Kidney (tissue), 13 donors: ENCODE measurements at regions not wholly inside any gene's neighbourhood (a gene's known extent, or its start where the extent isn't known, plus 50 kb on each side); places are given as distances from the start of the nearest gene placed in this dataset.

Experiments used
- DNase-seq, 5 donors: peaks; one replicate each; pipeline ENCODE4 v3.0.0-alpha.2; 2013 to 2020
- FAIRE-seq: peaks from 2 replicates; lab custom pipeline; 2012; peaks lifted over from hg19 to GRCh38; lab: Jason Lieb, UNC
- H3K27ac ChIP-seq, 2 donors: one replicate each; pipeline ENCODE4 v1.7.0; 2013; ENCODE audit warnings: low read depth in 2 of 2, low read length in 2 of 2, inconsistent platforms in 1 of 2
- H3K27me3 ChIP-seq: one replicate; pipeline ENCODE4 v1.7.1; 2013; ENCODE audit warnings: low read length, inconsistent platforms; ENCODE audit not compliant: control insufficient read depth, insufficient read depth
- H3K36me3 ChIP-seq, 3 donors: one replicate each; pipeline versions ENCODE4 v1.7.0 to v1.7.1; 2013; ENCODE audit warnings: low read length in 3 of 3, control low read depth in 1 of 3, inconsistent platforms in 1 of 3; ENCODE audit not compliant: insufficient read depth in 3 of 3, control insufficient read depth in 2 of 3
- H3K4me1 ChIP-seq, 3 donors: one replicate each; pipeline versions ENCODE4 v1.7.0 to v1.7.1; 2013; ENCODE audit warnings: low read length in 3 of 3, inconsistent platforms in 1 of 3, low read depth in 1 of 3; ENCODE audit not compliant: control insufficient read depth in 2 of 3, insufficient read depth in 2 of 3
- H3K4me3 ChIP-seq, 3 donors: one replicate each; pipeline versions ENCODE4 v1.7.0 to v1.8.1; 2013; ENCODE audit warnings: low read length in 3 of 3, control low read depth in 1 of 3, inconsistent platforms in 1 of 3
- H3K9ac ChIP-seq, 3 donors: one replicate each; pipeline versions ENCODE4 v1.7.0 to v1.7.1; 2013; ENCODE audit warnings: low read length in 3 of 3, control low read depth in 1 of 3, inconsistent platforms in 1 of 3
- H3K9me3 ChIP-seq, 3 donors: one replicate each; pipeline versions ENCODE4 v1.7.0 to v1.7.1; 2013; ENCODE audit warnings: low read length in 3 of 3, control low read depth in 1 of 3, inconsistent platforms in 1 of 3; ENCODE audit not compliant: control insufficient read depth in 2 of 3, insufficient read depth in 1 of 3
- CTCF ChIP-seq: IDR thresholded peaks from 3 replicates; pipeline ENCODE4 v1.5.1; 2012; ENCODE audit warnings: mild to moderate bottlenecking, moderate library complexity, borderline replicate concordance; ENCODE audit not compliant: insufficient read depth; ENCODE audit errors: extremely low read depth
- intact Hi-C: fragments of 100-400 bp; cut with DNase I; formaldehyde crosslinking; loops from one replicate; pipeline ENCODE4 v1.11.1; 2022
- donor health status: control.
- donor health status: control.
- donor health status: control.
- donor health status: control.
- donor health status: control.
- donor health status: DM: yes; HTN: yes; CAD: no.
- donor health status: Normal renal cell carcinoma (clear cell type).

GRCh38 chr4:24413311-24413784, 171.0 kb downstream of the DHX15 start:
- Histone ChIP-seq H3K9ac (no peak overlapping the region), H3K4me3 (no peak overlapping the region), H3K27ac (no peak overlapping the region), H3K27me3 (no peaks in the 10 kb centered on the region), H3K4me1 (no peaks in the 10 kb centered on the region), H3K36me3 (no peaks in the 10 kb centered on the region), H3K9me3 (no peaks in the 10 kb centered on the region)
- intact Hi-C loops: no loop called here
- TF ChIP-seq CTCF: no peak
- FAIRE-seq: no peak
- no peak for DNase-seq

- no peak for TF ChIP-seq CTCF
- no peaks in the 10 kb centered on the region for H3K9me3 ChIP-seq
- FAIRE-seq (no peak), DNase-seq (no peak)
- no peaks in the 10 kb centered on the region for H3K4me1 ChIP-seq
- no peak overlapping the region for H3K4me3 ChIP-seq
- intact Hi-C loops: no loop called here
- no peak overlapping the region for H3K27ac ChIP-seq
- no peaks in the 10 kb centered on the region for H3K36me3 ChIP-seq
- no peak overlapping the region for H3K9ac ChIP-seq
- no peaks in the 10 kb centered on the region for H3K27me3 ChIP-seq
Observed at GRCh38 chr4:24411806-24412205, 172.5 kb downstream of the DHX15 start.

GRCh38 chr4:24411299-24411698, 173.1 kb downstream of the DHX15 start:
- H3K9me3 ChIP-seq: no peaks in the 10 kb centered on the region
- H3K36me3 ChIP-seq: no peaks in the 10 kb centered on the region
- no peak overlapping the region for H3K27ac ChIP-seq
- intact Hi-C loops: no loop called here
- H3K27me3 ChIP-seq: no peaks in the 10 kb centered on the region
- H3K4me3 ChIP-seq: no peak overlapping the region
- DNase-seq (no peak), FAIRE-seq (no peak)
- TF ChIP-seq CTCF: no peak
- no peaks in the 10 kb centered on the region for H3K4me1 ChIP-seq
- no peak overlapping the region for H3K9ac ChIP-seq

- no peak for DNase-seq
Observed at GRCh38 chr4:24408640-24409039, 175.7 kb downstream of the DHX15 start.

More at GRCh38 chr4:24408640-24409039, 175.7 kb downstream of the DHX15 start:
- no peaks in the 10 kb centered on the region for H3K9me3 ChIP-seq
- H3K4me3 ChIP-seq: no peak overlapping the region
- intact Hi-C loops: no loop called here
- FAIRE-seq: no peak
- no peak for TF ChIP-seq CTCF
- H3K27ac ChIP-seq: no peak overlapping the region
- no peaks in the 10 kb centered on the region for H3K27me3 ChIP-seq
- no peaks in the 10 kb centered on the region for H3K4me1 ChIP-seq
- no peak overlapping the region for H3K9ac ChIP-seq
- no peaks in the 10 kb centered on the region for H3K36me3 ChIP-seq
